T-helper 2 cell (primary cell): ENCODE measurements at regions not wholly inside any gene's neighbourhood (a gene's known extent, or its start where the extent isn't known, plus 50 kb on each side); places are given as distances from the start of the nearest gene placed in this dataset.

Source experiments
- DNase-seq, 5 experiments: peaks; one replicate each; pipeline versions ENCODE4 v3.0.0 to v3.0.0-alpha.2; 2012 to 2022

GRCh38 chr15:62932436-62932835 lies 110.1 kb upstream of the TPM1 start:
- no peak for DNase-seq

GRCh38 chr15:62933386-62933785 lies 109.2 kb upstream of the TPM1 start:
- no peak for DNase-seq

GRCh38 chr15:62934236-62934971 lies 108.1 kb upstream of the TPM1 start:
- DNase-seq: no peak

- no peak for DNase-seq
These were observed 107.1 kb upstream of the TPM1 start for GRCh38 chr15:62935300-62936081.

- DNase-seq: no peak
These were observed 103.7 kb upstream of the TPM1 start for GRCh38 chr15:62938825-62939224.

- no peak for DNase-seq
These were observed 102.3 kb upstream of the TPM1 start for GRCh38 chr15:62940093-62940754.

GRCh38 chr15:62940755-62941361 lies 101.7 kb upstream of the TPM1 start:
- no peak for DNase-seq

- DNase-seq: no peak
These were observed 100.8 kb upstream of the TPM1 start for GRCh38 chr15:62941699-62942098.

GRCh38 chr15:62942428-62942827 lies 100.1 kb upstream of the TPM1 start:
- no peak for DNase-seq

- no peak for DNase-seq
These were observed 97.5 kb upstream of the TPM1 start for GRCh38 chr15:62945063-62945462.

- DNase-seq: no peak
These were observed 96.8 kb upstream of the TPM1 start for GRCh38 chr15:62945760-62946159.

- DNase-seq: no peak
These were observed 95.6 kb upstream of the TPM1 start for GRCh38 chr15:62946940-62947339.

- DNase-seq: no peak
These were observed 92.0 kb upstream of the TPM1 start for GRCh38 chr15:62950462-62950931.

- DNase-seq: no peak
These were observed 91.1 kb upstream of the TPM1 start for GRCh38 chr15:62951481-62951880.

GRCh38 chr15:62953021-62953420 lies 89.5 kb upstream of the TPM1 start:
- DNase-seq: no peak

- no peak for DNase-seq
These were observed 89.0 kb upstream of the TPM1 start for GRCh38 chr15:62953496-62954045.

GRCh38 chr15:62957130-62957529 lies 85.4 kb upstream of the TPM1 start:
- DNase-seq: no peak

- DNase-seq: no peak
These were observed 83.8 kb upstream of the TPM1 start for GRCh38 chr15:62958528-62959363.

- no peak for DNase-seq
These were observed 81.4 kb upstream of the TPM1 start for GRCh38 chr15:62961134-62961533.

GRCh38 chr15:62962101-62962995 lies 80.2 kb upstream of the TPM1 start:
- no peak for DNase-seq

- DNase-seq: no peak
These were observed 78.3 kb upstream of the TPM1 start for GRCh38 chr15:62964251-62964650.
